SK-N-MC (cell line): ENCODE measurements at regions not wholly inside any gene's neighbourhood (a gene's known extent, or its start where the extent isn't known, plus 50 kb on each side); places are given as distances from the start of the nearest gene placed in this dataset.

Experiments
- DNase-seq: peaks from one replicate; pipeline ENCODE4 v3.0.0-alpha.2; 2011; ENCODE audit warnings: low read depth, low spot score
- H3K27ac ChIP-seq: fragments of 200-600 bp; sonication (generic); 2 replicates; pipeline ENCODE4 v1.5.1; 2016; ENCODE audit warnings: mixed run types
- H3K36me3 ChIP-seq: fragments of 200-600 bp; sonication (generic); 2 replicates; pipeline ENCODE4 v1.6.1; 2017; ENCODE audit warnings: antibody characterized with exemption, low read length, mixed read lengths; ENCODE audit not compliant: insufficient read depth
- H3K4me3 ChIP-seq: fragments of 200-600 bp; sonication (generic); 2 replicates; pipeline ENCODE4 v1.5.1; 2016
- H3K9ac ChIP-seq: fragments of 200-600 bp; sonication (generic); 2 replicates; pipeline ENCODE4 v1.8.0; 2017; ENCODE audit warnings: mixed run types, mixed read lengths; ENCODE audit not compliant: insufficient read length
- H3K9me3 ChIP-seq: fragments of 200-600 bp; sonication (generic); 2 replicates; pipeline ENCODE4 v1.6.1; 2017; ENCODE audit warnings: low read depth, mild to moderate bottlenecking, antibody characterized with exemption, low read length, moderate library complexity, mixed read lengths
- EZH2 ChIP-seq: fragments of 200-600 bp; sonication (generic); IDR thresholded peaks from one replicate; pipeline ENCODE4 v1.6.1; 2017; ENCODE audit warnings: antibody characterized with exemption
- FOXP2 ChIP-seq: optimal IDR thresholded peaks from 2 replicates; pipeline ENCODE3; 2011; ENCODE audit warnings: mild to moderate bottlenecking, moderate library complexity; ENCODE audit not compliant: insufficient read depth; ENCODE audit errors: extremely low read length, control extremely low read depth
- POLR2AphosphoS5 ChIP-seq: IDR thresholded peaks from 2 replicates; pipeline ENCODE4 v1.6.1; 2012; ENCODE audit warnings: mild to moderate bottlenecking, low read depth, low read length, borderline replicate concordance

DNA sequence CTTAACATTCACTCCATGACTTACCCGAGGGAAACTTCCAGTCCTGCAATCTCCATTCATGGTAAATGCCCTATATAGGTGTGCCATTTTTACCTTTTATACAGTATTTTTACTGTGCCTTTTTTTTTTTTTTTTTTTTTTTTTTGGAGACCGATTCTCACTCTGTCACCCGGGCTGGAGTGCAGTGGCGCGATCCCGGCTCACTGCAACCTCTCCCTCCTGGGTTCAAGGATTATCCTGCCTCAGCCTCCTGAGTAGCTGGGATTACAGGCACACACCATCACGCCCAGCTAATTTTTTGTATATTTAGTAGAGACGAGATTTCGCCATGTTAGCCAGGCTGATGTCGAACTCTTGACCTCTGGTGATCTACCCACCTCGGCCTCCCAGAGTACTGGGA, 124.4 kb upstream of the PLPPR4 start:
- TF ChIP-seq POLR2AphosphoS5 (no peak), FOXP2 (no peak), EZH2 (no peak)
- Histone ChIP-seq H3K4me3 (no peak overlapping the region), H3K27ac (no peak overlapping the region), H3K9ac (no peak overlapping the region), H3K36me3 (no peaks in the 10 kb centered on the region), H3K9me3 (no peaks in the 10 kb centered on the region)
- DNase-seq = no peak

DNA sequence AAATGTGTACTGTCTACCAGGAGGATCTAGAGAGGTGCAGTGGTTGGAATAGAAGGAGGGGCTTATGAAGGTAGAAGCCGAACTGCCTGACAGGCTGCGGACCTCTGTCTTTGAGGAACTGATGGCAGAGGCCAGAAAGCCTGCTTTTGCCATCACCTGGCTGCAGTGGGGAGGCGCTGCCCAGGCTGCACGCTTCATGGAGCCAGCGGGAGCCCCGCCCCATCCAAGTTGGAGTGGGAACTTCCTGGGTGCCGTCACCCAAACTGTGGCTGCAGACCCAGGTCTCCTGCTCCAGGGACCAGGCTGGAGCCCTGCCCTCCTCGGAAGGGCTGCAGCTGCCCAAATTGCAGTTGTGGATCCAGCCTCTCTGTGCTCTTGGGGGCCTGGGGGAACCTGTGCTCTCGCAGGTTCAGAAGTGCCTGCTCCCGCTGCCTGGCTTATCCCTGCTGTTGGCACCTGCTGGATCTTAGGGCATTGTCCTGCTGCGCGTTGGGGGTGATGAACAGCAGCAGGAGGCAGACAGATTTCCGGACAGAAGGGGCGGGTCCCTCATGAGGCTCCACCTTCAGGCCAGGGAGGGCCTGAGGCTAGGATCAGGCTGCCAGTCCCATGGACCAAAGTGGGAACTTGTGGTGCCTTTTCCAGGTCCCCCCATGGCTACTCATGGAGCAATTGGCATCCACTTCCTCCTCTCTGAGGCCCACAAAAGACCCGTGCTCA, 118.0 kb upstream of the PLPPR4 start:
- Histone ChIP-seq H3K36me3 (no peaks in the 10 kb centered on the region), H3K27ac (no peak overlapping the region), H3K9me3 (no peaks in the 10 kb centered on the region), H3K9ac (no peak overlapping the region), H3K4me3 (no peak overlapping the region)
- no peak for DNase-seq
- TF ChIP-seq POLR2AphosphoS5 (no peak), EZH2 (no peak), FOXP2 (no peak)

DNA sequence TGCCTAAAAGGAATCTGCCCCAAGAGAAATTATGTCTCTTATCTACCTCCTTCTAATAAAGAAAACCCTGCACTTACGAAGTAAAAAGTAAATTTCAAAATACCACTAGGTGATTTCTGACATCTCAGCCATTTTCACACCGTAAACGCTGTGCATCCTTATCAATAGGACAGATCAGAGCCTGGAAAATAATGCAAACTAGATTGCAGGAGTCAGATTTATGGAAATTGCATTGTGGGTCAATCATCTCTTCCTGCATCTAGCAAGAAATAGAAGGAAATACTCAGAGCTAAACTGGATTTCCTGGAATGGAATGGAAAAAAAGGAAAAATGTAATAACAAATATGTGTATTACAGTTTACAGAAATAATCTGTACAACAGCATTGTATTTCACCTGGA, 114.3 kb upstream of the PLPPR4 start:
- DNase-seq = no peak
- TF ChIP-seq POLR2AphosphoS5 (no peak), FOXP2 (no peak), EZH2 (no peak)
- Histone ChIP-seq H3K27ac (no peak overlapping the region), H3K9ac (no peak overlapping the region), H3K9me3 (no peaks in the 10 kb centered on the region), H3K36me3 (no peaks in the 10 kb centered on the region), H3K4me3 (no peak overlapping the region)

DNA sequence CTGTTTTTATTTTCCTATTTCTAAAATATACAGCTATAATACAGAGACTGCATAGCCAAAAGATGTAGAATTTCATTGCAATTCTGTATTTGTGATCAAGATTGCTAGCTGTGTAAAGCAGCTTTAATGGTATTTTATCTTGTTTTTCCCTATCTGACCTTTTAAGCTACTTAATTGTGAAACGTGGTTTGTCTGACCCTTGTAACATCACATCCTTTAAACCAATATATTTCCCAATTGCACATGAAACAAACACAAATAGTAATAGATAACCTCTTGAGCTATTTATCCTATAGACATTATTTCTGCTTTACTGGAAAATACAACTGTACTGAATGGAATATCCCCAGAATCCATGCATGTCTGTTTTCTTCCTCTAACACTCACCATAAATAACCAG, 112.2 kb upstream of the PLPPR4 start:
- TF ChIP-seq POLR2AphosphoS5 (no peak), FOXP2 (no peak), EZH2 (no peak)
- Histone ChIP-seq H3K27ac (no peak overlapping the region), H3K4me3 (no peak overlapping the region), H3K36me3 (no peaks in the 10 kb centered on the region), H3K9ac (no peak overlapping the region), H3K9me3 (no peaks in the 10 kb centered on the region)
- DNase-seq = no peak

DNA sequence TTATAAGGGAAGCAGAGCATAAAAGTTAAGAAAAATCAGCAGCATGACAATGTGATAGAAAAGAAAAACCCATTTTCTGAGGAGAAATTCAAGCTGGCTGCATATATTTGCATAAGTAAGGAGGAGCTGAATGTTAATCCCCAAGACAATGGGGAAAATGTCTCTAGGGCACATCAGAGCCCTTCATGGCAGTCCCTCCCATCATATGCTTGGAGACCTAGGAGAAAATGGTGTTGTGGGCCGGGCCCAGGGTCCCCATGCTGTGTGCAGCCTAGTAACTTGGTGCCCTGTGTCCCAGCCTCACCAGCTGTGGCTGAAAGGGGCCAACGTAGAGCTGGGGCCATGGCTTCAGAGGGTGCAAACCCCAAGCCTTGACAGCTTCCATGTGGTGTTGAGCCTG, 100.6 kb upstream of the PLPPR4 start:
- no peak for TF ChIP-seq EZH2
- no peak for DNase-seq
- H3K36me3 ChIP-seq = no peaks in the 10 kb centered on the region
- H3K9ac ChIP-seq = no peak overlapping the region
- no peak overlapping the region for H3K27ac ChIP-seq
- no peaks in the 10 kb centered on the region for H3K9me3 ChIP-seq
- H3K4me3 ChIP-seq = no peak overlapping the region

DNA sequence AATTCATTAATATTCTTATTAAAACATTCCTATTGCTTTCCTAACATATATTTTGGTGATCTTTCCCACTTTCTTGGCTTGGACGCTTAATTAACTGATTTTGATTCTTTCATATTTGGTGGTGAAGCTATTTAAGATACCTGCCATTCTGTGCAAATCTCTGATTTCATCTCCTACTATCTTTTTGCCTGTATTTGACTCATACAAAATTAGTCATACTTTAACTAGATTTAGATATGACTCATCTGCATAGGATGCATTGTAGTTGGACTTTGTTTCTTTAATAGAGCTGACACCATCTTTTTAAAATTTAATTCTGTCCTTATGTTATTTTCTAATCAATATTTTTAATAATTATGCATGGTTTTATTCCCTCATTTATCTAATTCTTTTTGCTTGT, 93.8 kb upstream of the PLPPR4 start:
- no peak overlapping the region for H3K9ac ChIP-seq
- DNase-seq = no peak
- no peak overlapping the region for H3K27ac ChIP-seq
- H3K4me3 ChIP-seq = no peak overlapping the region
- no peaks in the 10 kb centered on the region for H3K36me3 ChIP-seq
- H3K9me3 ChIP-seq = no peaks in the 10 kb centered on the region
- TF ChIP-seq FOXP2 (no peak), POLR2AphosphoS5 (no peak), EZH2 (no peak)

DNA sequence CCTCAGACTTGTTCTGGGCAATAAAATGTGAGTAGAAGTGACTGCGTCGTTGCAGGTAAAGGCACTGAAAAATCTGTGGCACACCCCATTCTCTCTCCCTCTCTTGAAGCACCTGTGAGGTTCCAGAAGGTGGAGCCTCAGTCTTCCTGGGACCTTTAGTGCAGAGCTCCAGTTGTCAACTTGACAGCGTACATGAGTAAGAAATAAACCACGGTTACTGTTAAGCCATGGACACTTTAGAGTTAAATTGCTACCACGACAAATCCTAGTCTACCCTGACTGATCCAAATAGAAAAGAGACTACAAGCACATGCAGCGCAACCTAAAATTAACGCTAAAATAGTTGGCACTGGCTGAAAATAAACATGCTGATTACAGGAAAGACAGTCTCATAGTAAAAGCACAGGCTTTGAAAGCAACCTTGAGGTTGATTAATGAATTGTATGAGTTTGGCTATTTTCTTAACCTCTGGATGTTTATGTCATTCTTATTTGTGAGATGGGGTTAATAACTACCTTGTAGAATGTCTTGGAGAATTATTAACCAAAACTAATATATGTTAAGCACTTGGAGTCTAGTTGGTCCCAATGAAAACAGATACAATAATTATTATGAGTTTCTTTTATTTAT, 93.0 kb upstream of the PLPPR4 start:
- no peak overlapping the region for H3K4me3 ChIP-seq
- TF ChIP-seq FOXP2 = no peak
- TF ChIP-seq EZH2 = no peak
- no peak for TF ChIP-seq POLR2AphosphoS5
- no peaks in the 10 kb centered on the region for H3K36me3 ChIP-seq
- DNase-seq = no peak
- no peak overlapping the region for H3K9ac ChIP-seq
- H3K9me3 ChIP-seq = no peaks in the 10 kb centered on the region
- no peak overlapping the region for H3K27ac ChIP-seq

DNA sequence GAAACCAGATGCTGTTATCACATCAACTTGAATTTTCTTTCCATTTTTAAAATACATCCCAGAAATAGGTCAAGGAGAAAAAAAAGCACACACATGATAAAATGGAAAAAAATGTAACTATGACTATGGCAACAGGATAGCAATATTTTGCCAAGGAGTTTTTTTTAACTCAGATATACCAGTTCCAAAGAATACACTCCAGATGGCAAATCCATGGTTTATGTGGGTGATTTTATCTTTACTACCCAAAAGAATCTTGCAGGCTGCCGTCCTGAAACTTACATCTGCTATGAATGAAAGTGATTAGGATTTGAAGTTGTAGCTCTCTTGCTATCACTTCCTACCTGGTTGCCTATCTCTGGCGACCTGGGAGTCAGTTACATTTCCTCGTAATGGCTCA, 91.0 kb upstream of the PLPPR4 start:
- TF ChIP-seq FOXP2 = no peak
- no peak for TF ChIP-seq POLR2AphosphoS5
- no peak for TF ChIP-seq EZH2
- no peak overlapping the region for H3K27ac ChIP-seq
- H3K36me3 ChIP-seq = no peaks in the 10 kb centered on the region
- no peak for DNase-seq
- no peaks in the 10 kb centered on the region for H3K9me3 ChIP-seq
- no peak overlapping the region for H3K9ac ChIP-seq
- no peak overlapping the region for H3K4me3 ChIP-seq

DNA sequence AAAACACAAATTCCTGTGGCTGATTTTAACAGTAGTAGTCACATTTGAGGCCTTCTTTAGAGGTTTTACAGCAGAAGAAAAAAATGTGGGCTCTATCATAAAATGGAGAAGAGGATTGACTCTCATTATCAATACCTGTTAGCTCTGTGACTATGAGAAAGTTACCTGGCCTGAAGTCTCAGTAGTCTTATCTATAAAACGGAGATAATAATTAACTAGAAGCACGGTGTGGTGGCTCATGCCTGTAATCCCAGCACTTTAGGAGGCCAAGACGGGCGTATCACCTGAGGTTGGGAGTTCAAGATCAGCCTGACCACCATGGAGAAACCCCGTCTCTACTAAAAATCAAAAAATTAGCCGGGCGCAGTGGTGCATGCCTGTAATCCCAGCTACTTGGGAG, 90.4 kb upstream of the PLPPR4 start:
- H3K9me3 ChIP-seq = no peaks in the 10 kb centered on the region
- no peak for TF ChIP-seq EZH2
- TF ChIP-seq FOXP2 = no peak
- no peak for TF ChIP-seq POLR2AphosphoS5
- no peak overlapping the region for H3K27ac ChIP-seq
- no peak for DNase-seq
- no peak overlapping the region for H3K4me3 ChIP-seq
- H3K36me3 ChIP-seq = no peaks in the 10 kb centered on the region
- H3K9ac ChIP-seq = no peak overlapping the region
